ENCODE measurements at regions not wholly inside any gene's neighbourhood (a gene's known extent, or its start where the extent isn't known, plus 50 kb on each side); places are given as distances from the start of the nearest gene placed in this dataset.

DNA sequence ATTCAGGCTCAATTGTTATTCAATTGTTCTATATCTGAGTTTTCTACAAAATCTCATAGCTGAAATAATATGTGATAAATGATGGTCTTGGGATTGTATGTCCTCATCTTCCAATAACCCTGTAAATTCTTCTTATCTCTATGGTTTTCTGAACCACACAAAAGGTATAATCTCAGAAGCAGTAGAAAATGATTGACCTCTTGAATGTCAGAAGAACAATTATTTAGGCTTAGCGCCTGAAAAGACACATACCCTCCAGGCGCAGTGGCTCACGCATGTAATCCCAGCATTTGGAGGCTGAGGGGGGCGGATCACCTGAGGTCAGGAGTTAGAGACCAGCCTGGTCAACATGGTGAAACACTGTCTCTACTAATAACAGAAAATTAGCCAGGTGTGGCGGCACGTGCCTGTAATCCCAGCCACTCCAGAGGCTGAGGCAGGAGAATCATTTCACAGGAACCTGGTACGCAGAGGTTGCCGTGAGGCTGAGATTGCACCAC lies 288.0 kb upstream of the TBC1D5 start:
- no peak for FAIRE-seq

DNA sequence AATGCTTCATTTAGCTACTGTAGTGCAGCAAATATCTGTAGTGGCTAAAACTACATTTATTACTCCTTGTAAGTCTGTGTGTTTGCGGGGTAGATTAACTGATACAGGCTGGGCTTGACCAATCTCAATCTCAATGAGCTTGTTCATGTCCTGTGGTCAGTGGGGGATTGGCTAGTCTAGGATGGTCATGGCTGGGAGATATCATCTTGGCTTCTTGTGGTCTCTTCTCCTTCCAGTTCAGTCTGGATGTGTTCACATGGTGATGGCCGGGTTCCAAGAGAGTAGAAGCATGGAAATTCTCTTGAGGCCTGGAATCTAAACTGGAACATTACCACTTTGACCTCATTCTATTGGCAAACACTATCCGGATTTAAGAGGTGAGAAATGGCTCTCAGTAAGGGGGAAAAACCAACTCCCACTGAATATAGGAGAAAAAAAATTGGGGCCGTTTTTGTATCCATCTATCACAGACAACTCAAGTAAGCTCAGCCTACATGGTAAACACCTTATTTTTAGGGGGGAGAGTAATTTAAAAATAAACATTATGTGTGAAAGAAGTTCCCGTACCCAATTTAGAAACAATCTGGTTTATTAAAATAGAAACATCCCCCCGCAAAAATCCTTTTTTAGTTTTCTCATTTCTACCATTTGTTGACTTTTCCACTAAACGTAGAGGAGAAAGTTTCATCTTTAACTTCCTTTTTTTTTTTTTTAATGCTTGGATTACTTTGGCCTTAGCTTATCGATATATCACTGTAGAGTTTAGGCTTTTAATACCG lies 284.9 kb upstream of the TBC1D5 start:
- FAIRE-seq, result no peak

DNA sequence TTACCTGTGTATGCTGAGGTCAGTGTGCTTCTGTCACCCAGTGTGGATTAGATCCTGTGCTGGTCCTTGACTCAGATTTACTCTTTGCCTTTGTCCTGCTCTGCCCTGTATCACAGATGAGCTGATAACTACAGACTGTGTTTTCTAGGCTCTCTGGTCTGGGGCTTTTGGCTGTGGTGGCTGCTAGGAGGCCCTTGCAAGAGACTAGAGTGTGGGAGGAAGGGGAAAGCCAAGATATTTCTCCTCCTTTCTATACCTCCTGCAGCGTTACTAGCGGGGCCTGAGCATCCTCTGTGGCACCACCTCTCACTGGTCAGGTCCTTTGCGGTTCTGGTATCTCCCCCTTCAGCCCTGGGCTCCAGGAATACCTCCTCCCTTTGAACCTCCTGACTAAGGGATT lies 282.3 kb upstream of the TBC1D5 start:
- no peak for FAIRE-seq

DNA sequence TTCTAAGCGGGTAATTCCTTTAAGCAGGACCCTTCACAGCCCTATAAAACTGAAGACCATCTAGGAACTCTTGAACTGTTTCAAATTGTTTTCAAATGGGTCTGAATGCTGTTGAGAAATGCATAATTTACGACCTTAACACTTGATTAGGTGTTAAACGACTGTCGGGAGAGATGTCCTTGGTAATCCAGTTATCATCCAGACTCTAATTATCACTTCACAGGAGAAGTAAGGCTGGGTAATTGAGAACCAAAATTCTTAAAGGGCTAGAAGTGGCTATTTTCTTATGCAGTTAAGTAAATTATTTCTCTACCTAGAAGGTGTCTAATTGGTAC lies 276.7 kb upstream of the TBC1D5 start:
- no peak for FAIRE-seq

DNA sequence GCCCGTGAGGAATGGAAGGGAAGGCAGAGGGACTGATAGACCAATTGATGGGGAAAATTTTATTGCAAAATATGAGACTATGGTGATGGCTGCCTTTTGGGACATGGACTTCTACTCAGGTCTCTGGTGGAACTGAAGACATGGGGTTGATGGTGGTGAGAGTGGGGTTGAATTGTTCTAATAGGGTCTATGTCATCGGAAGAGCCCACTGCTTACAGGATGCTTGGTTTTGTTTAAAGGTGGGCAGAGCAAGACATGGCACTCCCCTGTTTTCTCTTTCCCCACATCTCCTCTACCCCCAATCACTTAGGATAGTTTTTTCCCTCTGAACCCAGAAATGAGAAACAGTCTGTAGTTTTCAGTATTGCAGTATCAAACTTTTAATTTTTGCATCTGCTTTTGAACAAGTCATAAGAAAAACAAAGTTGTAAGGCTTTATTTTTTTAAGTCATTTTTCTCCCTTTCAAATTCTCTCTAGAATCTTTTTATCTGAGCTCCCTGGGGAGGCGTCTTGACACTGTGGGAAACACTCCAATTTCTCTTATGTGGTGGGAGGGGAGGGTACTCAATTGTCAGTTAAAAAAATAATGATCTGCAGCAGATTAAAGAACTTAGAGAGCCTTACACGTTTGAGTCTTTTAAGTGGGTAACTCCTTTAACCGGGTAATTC lies 276.2 kb upstream of the TBC1D5 start:
- FAIRE-seq, result no peak

DNA sequence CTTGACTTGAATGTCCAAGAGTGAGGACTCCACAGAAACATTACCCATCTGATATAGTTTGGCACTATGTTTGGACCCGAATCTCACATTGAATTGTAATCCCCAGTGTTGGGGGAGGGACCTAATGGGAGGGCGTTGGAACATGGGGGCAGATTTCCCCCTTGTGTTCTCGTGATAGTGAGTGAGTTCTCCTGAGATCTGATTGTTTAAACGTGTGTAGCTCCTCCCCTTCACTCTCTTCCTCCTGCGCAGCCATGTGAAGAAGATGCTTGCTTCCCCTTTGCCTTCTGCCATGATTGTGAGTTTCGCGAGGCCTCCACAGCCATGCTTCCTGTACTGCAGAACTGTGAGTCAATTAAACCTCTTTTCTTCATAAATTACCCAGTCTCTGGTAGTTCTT lies 273.9 kb upstream of the TBC1D5 start:
- no peak for FAIRE-seq

DNA sequence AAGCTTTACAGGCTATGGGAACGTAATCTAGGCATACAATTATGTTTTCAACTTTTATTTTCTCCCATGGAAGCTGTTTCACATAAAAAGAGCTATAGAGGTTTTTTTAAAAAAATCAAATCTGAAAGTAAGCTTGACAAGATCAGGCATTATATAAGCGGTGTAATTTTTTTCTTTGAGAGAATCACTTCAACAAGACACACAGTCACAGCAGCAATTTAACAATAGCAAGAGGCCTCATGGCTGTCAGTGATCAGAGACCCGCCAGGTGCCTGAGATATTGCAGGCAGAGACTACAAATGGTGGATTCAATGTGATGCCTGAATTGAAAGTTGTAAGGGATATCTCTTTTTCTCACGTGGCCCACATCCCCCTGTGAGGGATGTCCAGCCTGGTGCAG lies 270.5 kb upstream of the TBC1D5 start:
- FAIRE-seq, result no peak

- no peak for FAIRE-seq
These were observed 270.0 kb upstream of the TBC1D5 start for GRCh38 chr3:18012436-18012835.

- FAIRE-seq, result no peak
These were observed 269.0 kb upstream of the TBC1D5 start for GRCh38 chr3:18011387-18011786.

DNA sequence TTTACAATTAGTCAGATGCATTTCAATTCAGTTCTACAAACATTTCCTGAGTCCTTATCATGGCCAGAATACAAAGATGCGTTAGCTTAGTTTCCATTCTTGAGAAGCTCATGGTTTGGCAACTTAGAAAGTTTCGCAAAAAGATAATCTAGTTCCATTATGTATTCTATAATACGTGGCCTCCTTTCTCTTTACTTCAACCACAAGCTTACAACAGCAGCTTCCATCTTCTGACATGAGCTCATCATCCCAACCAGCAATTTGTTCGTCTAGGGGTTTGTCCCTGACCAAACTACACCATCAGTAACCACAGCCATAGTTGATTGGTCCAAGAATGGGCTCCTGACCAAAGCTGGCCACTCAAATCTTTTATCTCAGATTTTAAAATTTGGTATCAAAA lies 267.6 kb upstream of the TBC1D5 start:
- FAIRE-seq, result no peak

DNA sequence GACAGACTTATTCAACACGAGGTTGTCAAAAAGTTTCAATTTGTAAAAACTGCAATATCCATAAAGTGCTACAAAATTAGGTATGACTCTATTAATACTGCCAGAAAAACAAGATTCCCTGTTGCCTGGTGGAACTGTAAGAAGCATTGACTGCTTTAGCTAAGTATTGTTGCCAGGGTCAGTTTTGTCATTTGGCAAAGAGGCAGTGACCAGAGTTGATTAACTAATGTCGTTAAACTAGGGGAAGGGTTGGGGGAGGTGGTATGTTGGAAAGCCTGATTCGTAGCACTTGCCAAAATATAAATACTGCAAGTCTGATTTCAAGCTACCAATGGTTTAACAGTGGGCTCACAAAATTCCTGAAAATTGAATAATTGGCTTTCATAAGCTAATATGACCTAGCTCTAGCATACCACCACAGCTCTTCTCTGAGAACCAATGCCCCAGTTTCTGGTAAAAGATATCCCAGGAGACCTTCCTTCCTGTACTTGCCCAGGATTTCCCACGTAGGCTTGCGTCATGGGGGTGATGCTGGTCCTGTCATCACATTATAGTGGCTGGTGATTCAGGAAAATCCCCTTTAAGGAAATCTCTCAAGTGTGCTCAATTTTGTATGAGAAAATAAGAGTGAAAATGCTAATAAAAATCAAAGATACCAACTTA lies 266.4 kb upstream of the TBC1D5 start:
- no peak for FAIRE-seq

GRCh38 chr3:18007980-18008379 lies 265.5 kb upstream of the TBC1D5 start:
- no peak for FAIRE-seq

GRCh38 chr3:17995769-17996168 lies 253.3 kb upstream of the TBC1D5 start:
- FAIRE-seq, result no peak

GRCh38 chr3:17994167-17994566 lies 251.7 kb upstream of the TBC1D5 start:
- no peak for FAIRE-seq

GRCh38 chr3:17990390-17990789 lies 248.0 kb upstream of the TBC1D5 start:
- no peak for FAIRE-seq

DNA sequence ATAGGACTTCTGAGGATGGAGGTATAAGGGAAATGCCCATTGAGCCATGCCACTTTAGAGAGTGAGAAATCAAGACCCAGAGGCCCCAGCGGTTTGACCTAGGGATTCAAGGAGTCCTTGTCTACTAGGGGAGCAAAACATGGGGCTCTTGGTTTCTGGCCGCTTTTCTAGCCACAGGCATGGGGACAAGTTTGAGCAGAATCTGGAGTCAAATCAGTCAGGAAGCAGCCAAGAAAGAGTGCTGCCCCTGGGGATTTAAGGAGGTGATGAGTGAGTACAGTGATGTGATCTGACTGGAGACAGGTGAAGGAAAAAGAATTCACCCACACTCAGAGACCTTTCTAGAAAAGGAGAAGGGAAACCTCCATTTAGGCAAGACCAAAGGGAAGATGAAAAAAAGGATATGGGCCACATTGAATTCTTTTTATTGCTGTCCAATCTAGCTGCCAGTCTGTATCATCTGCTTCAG lies 244.0 kb upstream of the TBC1D5 start:
- no peak for FAIRE-seq

- no peak for FAIRE-seq
These were observed 243.4 kb upstream of the TBC1D5 start for GRCh38 chr3:17985658-17986347.

GRCh38 chr3:17983106-17983505 lies 240.7 kb upstream of the TBC1D5 start:
- FAIRE-seq, result no peak

- no peak for FAIRE-seq
These were observed 239.9 kb upstream of the TBC1D5 start for GRCh38 chr3:17982211-17982880.

- no peak for FAIRE-seq
These were observed 238.4 kb upstream of the TBC1D5 start for GRCh38 chr3:17980863-17981262.

- FAIRE-seq, result no peak
These were observed 237.5 kb upstream of the TBC1D5 start for GRCh38 chr3:17979911-17980310.

- no peak for FAIRE-seq
These were observed 236.8 kb upstream of the TBC1D5 start for GRCh38 chr3:17979252-17979651.
